ENCODE measurements at regions not wholly inside any gene's neighbourhood (a gene's known extent, or its start where the extent isn't known, plus 50 kb on each side); places are given as distances from the start of the nearest gene placed in this dataset.
"Not testable (repeated sequence)": the region's sequence is repeated elsewhere in the genome, so short reads cannot be mapped to it uniquely, and the experiment has no call there.

DNA sequence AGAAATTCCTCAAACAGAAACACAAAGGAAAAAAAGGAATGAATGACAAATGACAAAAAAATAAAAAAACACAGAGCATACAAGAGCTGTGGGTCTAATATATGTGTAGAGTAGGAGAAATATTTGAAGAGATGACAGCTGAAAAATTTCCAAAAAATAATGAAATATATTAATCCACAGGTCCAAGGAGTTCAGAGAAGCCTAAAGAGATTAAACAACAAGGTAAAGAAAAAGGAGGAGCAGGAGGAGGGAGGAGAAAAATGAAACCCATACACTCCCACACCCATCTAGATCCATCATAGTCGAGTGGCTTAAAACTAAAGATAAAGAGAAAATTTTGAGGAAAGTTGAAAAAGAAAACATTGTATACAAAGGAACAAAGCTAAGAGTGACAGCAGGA, 182.4 kb upstream of the MAP3K1 start:
- no peak overlapping the region for H3K27ac ChIP-seq (ENCODE audit: low read depth in 1 of 2, low read length in 2 of 2)
- intact Hi-C loops (cut with DNase I): no loop called here
- DNase-seq (no peak), ATAC-seq (ENCODE audit: low FRiP score) (no peak)
- H3K36me3 ChIP-seq (ENCODE audit: control insufficient read depth in 1 of 2, insufficient read depth in 2 of 2, low read length in 1 of 2): no peaks in the 10 kb centered on the region
- H3K4me3 ChIP-seq (ENCODE audit: low read length in 2 of 2): no peak overlapping the region
- no peaks in the 10 kb centered on the region for H3K27me3 ChIP-seq (ENCODE audit: control insufficient read depth in 1 of 2, insufficient read depth in 2 of 2, low read length in 1 of 2)
- 45 to 50% methylated on average over 1 of the region's 1 CpG for WGBS, 2 donors
- no peaks in the 10 kb centered on the region for H3K9me3 ChIP-seq (ENCODE audit: control insufficient read depth, low read length)
- no peaks in the 10 kb centered on the region for H3K4me1 ChIP-seq (ENCODE audit: control insufficient read depth in 1 of 2, insufficient read depth in 2 of 2, low read length in 2 of 2)

DNA sequence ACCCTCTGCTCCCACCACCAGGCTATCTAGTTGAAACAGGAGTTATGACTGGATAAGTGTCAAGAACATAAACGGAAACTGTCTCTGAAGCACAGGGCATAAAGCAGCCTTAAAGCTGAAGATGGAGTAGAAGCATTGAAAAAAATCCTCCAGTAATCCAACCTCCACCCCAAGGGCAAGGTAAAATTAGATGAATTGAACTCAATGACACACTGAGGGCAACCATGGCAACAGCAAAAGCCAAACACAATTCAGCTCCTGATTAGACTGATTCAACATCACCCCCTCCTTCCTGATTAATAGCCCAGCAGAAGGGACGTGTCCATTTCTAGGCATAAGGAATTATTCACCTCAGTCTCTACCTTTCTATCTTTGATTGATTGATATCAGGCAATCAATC, 183.2 kb upstream of the MAP3K1 start:
- intact Hi-C loops (cut with DNase I): no loop called here
- ATAC-seq (ENCODE audit: low FRiP score) (no peak), DNase-seq (no peak)
- no peak overlapping the region for H3K27ac ChIP-seq (ENCODE audit: low read depth in 1 of 2, low read length in 2 of 2)
- H3K9me3 ChIP-seq (ENCODE audit: control insufficient read depth, low read length): no peaks in the 10 kb centered on the region
- H3K4me3 ChIP-seq (ENCODE audit: low read length in 2 of 2): no peak overlapping the region
- no peaks in the 10 kb centered on the region for H3K27me3 ChIP-seq (ENCODE audit: control insufficient read depth in 1 of 2, insufficient read depth in 2 of 2, low read length in 1 of 2)
- 58 to 66% methylated on average over 2 of the region's 2 CpGs for WGBS, 2 donors
- H3K36me3 ChIP-seq (ENCODE audit: control insufficient read depth in 1 of 2, insufficient read depth in 2 of 2, low read length in 1 of 2): no peaks in the 10 kb centered on the region
- no peaks in the 10 kb centered on the region for H3K4me1 ChIP-seq (ENCODE audit: control insufficient read depth in 1 of 2, insufficient read depth in 2 of 2, low read length in 2 of 2)

DNA sequence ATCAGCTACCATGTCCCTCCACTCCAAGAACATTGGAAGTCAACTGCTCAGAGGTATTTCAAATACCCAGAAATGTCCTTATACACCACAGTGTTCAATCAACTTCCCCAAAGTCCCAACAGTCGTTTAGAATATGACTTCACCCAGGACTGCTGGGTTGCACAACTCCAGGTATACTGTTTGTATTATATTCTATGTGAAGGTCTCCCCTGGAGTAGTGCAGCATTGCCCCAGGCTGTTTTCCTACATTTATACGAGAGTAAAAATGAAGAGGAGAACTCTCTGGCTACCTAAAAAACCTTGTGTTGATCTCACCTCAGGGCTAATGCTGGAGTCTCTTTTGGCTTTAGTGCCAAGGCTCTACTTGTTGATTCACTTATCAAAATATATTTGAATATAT, 183.6 kb upstream of the MAP3K1 start:
- no peak for ATAC-seq (ENCODE audit: low FRiP score)
- Histone ChIP-seq H3K4me3 (ENCODE audit: low read length in 2 of 2) (no peak overlapping the region), H3K36me3 (ENCODE audit: control insufficient read depth in 1 of 2, insufficient read depth in 2 of 2, low read length in 1 of 2) (no peaks in the 10 kb centered on the region), H3K27me3 (ENCODE audit: control insufficient read depth in 1 of 2, insufficient read depth in 2 of 2, low read length in 1 of 2) (no peaks in the 10 kb centered on the region), H3K9me3 (ENCODE audit: control insufficient read depth, low read length) (no peaks in the 10 kb centered on the region), H3K4me1 (ENCODE audit: control insufficient read depth in 1 of 2, insufficient read depth in 2 of 2, low read length in 2 of 2) (no peaks in the 10 kb centered on the region), H3K27ac (ENCODE audit: low read depth in 1 of 2, low read length in 2 of 2) (no peak overlapping the region)
- whole genome bisulfite sequencing, 2 donors: 83 to 93% methylated on average over 2 of the region's 2 CpGs
- intact Hi-C loops (cut with DNase I): no loop called here
- DNase-seq: no peak

DNA sequence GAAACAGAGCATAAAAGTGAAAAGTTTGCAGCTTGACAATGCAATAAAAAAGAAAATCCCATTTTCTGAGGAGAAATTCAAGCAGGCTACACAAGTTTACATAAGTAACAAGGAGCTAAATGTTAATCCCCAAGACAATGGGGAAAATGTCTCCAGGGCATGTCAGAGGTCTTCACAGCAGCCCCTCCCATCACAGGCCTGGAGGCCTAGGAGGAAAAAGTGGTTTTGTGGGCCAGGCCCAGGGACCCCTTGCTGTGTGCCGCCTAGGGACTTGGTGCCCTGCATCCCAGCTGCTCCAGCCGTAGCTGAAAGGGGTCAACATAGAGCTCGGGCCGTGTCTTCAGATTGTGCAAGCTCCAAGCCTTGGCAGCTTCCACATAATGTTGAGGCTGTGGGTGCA, 186.7 kb upstream of the MAP3K1 start:
- DNase-seq; H3K27ac ChIP-seq (ENCODE audit: low read depth in 1 of 2, low read length in 2 of 2); ATAC-seq (ENCODE audit: low FRiP score); H3K36me3 ChIP-seq (ENCODE audit: control insufficient read depth in 1 of 2, insufficient read depth in 2 of 2, low read length in 1 of 2); H3K9me3 ChIP-seq (ENCODE audit: control insufficient read depth, low read length); intact Hi-C loops (cut with DNase I); H3K4me1 ChIP-seq (ENCODE audit: control insufficient read depth in 1 of 2, insufficient read depth in 2 of 2, low read length in 2 of 2); H3K27me3 ChIP-seq (ENCODE audit: control insufficient read depth in 1 of 2, insufficient read depth in 2 of 2, low read length in 1 of 2); H3K4me3 ChIP-seq (ENCODE audit: low read length in 2 of 2): not testable (repeated sequence)
- 97 to 98% methylated on average over 4 of the region's 4 CpGs for WGBS, 2 donors

DNA sequence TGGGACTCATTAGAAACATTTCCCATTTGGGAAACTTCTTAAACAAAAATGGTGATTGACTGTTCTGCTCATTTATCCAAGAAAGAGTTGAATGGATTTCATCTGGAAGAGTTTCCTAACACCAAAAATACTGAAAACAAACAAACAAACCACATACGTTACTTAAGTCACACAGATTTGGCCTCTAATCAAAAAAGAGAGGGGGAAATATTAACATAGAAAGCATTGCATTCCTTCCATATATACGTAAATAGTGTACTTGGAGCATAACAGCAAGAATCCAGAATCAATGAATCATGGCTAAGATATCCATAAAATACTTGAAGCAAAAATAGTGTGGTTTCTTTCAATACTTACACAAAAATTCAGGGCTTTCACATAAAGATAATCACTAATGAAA, 189.8 kb upstream of the MAP3K1 start:
- Histone ChIP-seq H3K36me3 (ENCODE audit: control insufficient read depth in 1 of 2, insufficient read depth in 2 of 2, low read length in 1 of 2) (no peaks in the 10 kb centered on the region), H3K4me3 (ENCODE audit: low read length in 2 of 2) (no peak overlapping the region), H3K27ac (ENCODE audit: low read depth in 1 of 2, low read length in 2 of 2) (no peak overlapping the region), H3K9me3 (ENCODE audit: control insufficient read depth, low read length) (no peaks in the 10 kb centered on the region), H3K4me1 (ENCODE audit: control insufficient read depth in 1 of 2, insufficient read depth in 2 of 2, low read length in 2 of 2) (no peaks in the 10 kb centered on the region), H3K27me3 (ENCODE audit: control insufficient read depth in 1 of 2, insufficient read depth in 2 of 2, low read length in 1 of 2) (no peaks in the 10 kb centered on the region)
- intact Hi-C loops (cut with DNase I): no loop called here
- ATAC-seq (ENCODE audit: low FRiP score) (no peak), DNase-seq (no peak)
- WGBS, 2 donors: 15 to 21% methylated on average over 2 of the region's 2 CpGs

DNA sequence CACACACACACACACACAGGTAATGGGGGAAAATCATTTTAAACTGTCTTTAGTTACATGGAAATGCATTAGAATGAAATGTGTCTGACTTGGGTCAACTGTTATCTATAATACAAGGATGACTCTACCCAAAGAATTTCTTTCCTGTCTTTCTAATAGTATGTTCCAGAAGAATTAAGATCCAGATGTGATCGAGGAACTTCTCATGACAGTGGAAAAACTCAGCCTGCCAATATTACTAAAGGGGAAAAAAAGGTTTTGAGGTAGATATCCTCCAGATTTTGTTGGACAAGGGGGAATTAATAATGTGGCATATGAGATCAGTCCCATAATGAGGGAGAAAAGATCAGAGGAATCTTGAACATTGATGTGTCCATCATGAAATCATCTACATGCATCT, 190.6 kb upstream of the MAP3K1 start:
- H3K4me1 ChIP-seq (ENCODE audit: control insufficient read depth in 1 of 2, insufficient read depth in 2 of 2, low read length in 2 of 2): no peaks in the 10 kb centered on the region
- no peak overlapping the region for H3K4me3 ChIP-seq (ENCODE audit: low read length in 2 of 2)
- no peaks in the 10 kb centered on the region for H3K27me3 ChIP-seq (ENCODE audit: control insufficient read depth in 1 of 2, insufficient read depth in 2 of 2, low read length in 1 of 2)
- intact Hi-C loops (cut with DNase I): no loop called here
- DNase-seq (no peak), ATAC-seq (ENCODE audit: low FRiP score) (no peak)
- no peak overlapping the region for H3K27ac ChIP-seq (ENCODE audit: low read depth in 1 of 2, low read length in 2 of 2)
- no peaks in the 10 kb centered on the region for H3K9me3 ChIP-seq (ENCODE audit: control insufficient read depth, low read length)
- 88 to 90% methylated on average over 1 of the region's 1 CpG for WGBS, 2 donors
- no peaks in the 10 kb centered on the region for H3K36me3 ChIP-seq (ENCODE audit: control insufficient read depth in 1 of 2, insufficient read depth in 2 of 2, low read length in 1 of 2)

DNA sequence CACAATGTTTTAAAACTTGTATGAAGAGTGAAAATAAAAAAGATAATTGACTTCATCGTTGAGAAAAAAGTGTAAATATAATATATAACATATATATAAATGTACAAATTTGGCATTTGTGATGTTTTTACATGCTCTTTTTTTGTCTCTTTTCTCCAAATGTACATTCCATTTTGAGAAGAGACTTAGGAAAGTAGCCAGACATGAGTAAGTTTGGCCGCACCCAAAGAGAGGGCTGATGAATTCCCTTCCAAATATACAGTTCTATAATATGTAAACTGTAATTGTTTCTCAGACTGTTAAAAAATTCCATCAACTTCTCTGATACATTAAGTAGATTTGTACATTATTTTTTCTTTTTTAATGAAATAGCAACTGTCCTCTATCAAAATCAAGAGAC, 193.2 kb upstream of the MAP3K1 start:
- no peak for ATAC-seq (ENCODE audit: low FRiP score)
- Histone ChIP-seq H3K36me3 (ENCODE audit: control insufficient read depth in 1 of 2, insufficient read depth in 2 of 2, low read length in 1 of 2) (no peaks in the 10 kb centered on the region), H3K4me3 (ENCODE audit: low read length in 2 of 2) (no peak overlapping the region), H3K27me3 (ENCODE audit: control insufficient read depth in 1 of 2, insufficient read depth in 2 of 2, low read length in 1 of 2) (no peaks in the 10 kb centered on the region), H3K4me1 (ENCODE audit: control insufficient read depth in 1 of 2, insufficient read depth in 2 of 2, low read length in 2 of 2) (no peaks in the 10 kb centered on the region), H3K9me3 (ENCODE audit: control insufficient read depth, low read length) (peaks cover 1% of the 10 kb centered on the region), H3K27ac (ENCODE audit: low read depth in 1 of 2, low read length in 2 of 2) (no peak overlapping the region)
- WGBS, 2 donors: 57 to 61% methylated on average over 2 of the region's 2 CpGs
- no peak for DNase-seq
- intact Hi-C loops (cut with DNase I): no loop called here

DNA sequence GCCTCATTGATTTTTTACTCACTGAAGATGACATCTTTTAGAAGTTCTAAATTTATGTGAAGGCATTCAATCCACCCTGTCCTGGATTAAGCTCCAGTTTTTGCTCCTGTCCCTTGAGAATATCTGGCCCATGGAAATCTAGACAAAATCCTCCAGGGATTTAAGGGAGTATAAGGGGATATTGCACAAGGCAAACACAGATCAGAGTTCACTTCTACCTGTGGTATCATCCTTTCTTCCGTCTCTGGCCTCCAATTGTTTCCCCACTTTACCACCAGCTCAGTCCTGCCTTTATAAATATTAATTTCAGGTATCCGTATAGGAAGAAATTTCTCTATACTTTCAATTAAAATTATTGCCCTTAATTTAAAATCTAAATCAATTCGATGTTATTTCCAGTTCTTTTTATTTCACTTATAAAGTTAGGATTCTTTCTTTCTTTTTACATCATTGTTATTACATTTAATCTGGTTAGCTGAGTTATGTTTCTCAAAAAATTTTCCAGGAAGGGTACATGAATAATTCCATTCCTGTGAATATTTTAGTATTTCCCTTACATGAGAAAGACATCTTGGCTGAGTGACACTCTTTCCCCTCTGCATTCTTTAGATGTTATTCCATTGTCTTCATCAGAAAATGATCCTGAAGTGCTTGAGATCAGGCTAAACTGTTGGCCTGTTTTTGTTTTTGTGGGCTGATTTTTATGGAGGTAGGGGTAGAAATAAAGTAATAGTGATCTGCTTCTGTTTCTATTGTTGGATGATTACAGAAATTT, 194.3 kb upstream of the MAP3K1 start:
- Histone ChIP-seq H3K36me3 (ENCODE audit: control insufficient read depth in 1 of 2, insufficient read depth in 2 of 2, low read length in 1 of 2) (no peaks in the 10 kb centered on the region), H3K4me3 (ENCODE audit: low read length in 2 of 2) (no peak overlapping the region), H3K27ac (ENCODE audit: low read depth in 1 of 2, low read length in 2 of 2) (no peak overlapping the region), H3K9me3 (ENCODE audit: control insufficient read depth, low read length) (peaks cover 1% of the 10 kb centered on the region), H3K27me3 (ENCODE audit: control insufficient read depth in 1 of 2, insufficient read depth in 2 of 2, low read length in 1 of 2) (no peaks in the 10 kb centered on the region), H3K4me1 (ENCODE audit: control insufficient read depth in 1 of 2, insufficient read depth in 2 of 2, low read length in 2 of 2) (no peaks in the 10 kb centered on the region)
- intact Hi-C loops (cut with DNase I): no loop called here
- ATAC-seq (ENCODE audit: low FRiP score): no peak
- no peak for DNase-seq
- WGBS, 2 donors: 92 to 98% methylated on average over 3 of the region's 3 CpGs

DNA sequence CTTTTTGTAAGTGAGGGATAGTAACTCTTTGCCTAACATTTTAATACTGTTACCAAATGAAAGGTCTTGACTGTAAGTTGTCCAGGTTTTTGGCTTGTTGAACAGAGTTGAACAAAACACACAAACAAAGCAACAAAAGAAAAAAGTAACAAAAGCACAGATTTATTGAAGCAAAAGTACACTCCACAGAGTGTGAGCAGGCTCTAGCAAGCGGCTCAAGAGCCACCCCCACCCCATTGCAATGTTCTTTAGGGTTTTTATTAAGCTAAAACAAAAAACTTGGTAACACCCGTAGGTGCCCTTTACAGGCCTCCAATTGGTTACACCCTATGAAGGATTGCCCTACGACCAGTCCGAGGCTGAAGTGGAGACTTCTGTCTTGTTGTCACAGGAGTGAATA, 197.4 kb upstream of the MAP3K1 start:
- DNase-seq (no peak), ATAC-seq (ENCODE audit: low FRiP score) (no peak)
- no peak overlapping the region for H3K27ac ChIP-seq (ENCODE audit: low read depth in 1 of 2, low read length in 2 of 2)
- no peak overlapping the region for H3K4me3 ChIP-seq (ENCODE audit: low read length in 2 of 2)
- H3K4me1 ChIP-seq (ENCODE audit: control insufficient read depth in 1 of 2, insufficient read depth in 2 of 2, low read length in 2 of 2): no peaks in the 10 kb centered on the region
- WGBS, 2 donors: 97% methylated on average over 4 of the region's 4 CpGs
- H3K9me3 ChIP-seq (ENCODE audit: control insufficient read depth, low read length): peaks cover 1% of the 10 kb centered on the region
- no peaks in the 10 kb centered on the region for H3K36me3 ChIP-seq (ENCODE audit: control insufficient read depth in 1 of 2, insufficient read depth in 2 of 2, low read length in 1 of 2)
- intact Hi-C loops (cut with DNase I): no loop called here
- H3K27me3 ChIP-seq (ENCODE audit: control insufficient read depth in 1 of 2, insufficient read depth in 2 of 2, low read length in 1 of 2): no peaks in the 10 kb centered on the region
